ENCODE measurements at regions not wholly inside any gene's neighbourhood (a gene's known extent, or its start where the extent isn't known, plus 50 kb on each side); places are given as distances from the start of the nearest gene placed in this dataset.

DNA sequence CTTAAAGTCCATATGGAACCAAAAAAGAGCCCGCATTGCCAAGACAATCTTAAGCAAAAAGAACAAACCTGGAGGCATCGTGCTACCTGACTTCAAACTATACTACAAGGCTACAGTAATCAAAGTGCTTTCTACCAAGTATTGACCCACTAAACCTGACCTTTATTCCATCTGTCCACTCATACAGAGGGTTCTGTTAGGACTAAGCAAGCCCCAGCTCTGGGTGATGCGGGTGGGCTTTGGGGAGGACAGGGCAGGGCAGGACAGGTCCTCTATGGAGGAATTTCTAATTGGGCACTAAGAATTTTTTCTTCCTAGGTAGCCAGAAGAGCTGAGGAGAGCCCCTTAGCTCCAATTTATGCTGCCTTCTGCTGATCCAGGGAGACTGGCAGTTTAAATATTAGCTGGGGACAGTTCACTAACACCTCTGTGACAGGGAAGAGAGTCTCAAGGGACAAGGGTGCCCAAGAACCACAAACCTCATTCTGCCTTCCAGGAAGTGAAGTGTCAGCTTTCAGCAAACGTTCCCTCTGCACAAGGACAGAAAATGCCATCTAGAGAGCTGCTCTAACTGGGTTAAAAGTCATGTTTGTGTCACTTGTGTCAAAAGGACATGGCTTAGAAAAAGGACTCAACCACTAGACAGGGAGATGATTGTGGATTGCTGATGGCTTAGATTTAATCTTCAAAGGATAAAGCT lies 143.2 kb downstream of the KIT start:
- TF ChIP-seq, protein P1, sequence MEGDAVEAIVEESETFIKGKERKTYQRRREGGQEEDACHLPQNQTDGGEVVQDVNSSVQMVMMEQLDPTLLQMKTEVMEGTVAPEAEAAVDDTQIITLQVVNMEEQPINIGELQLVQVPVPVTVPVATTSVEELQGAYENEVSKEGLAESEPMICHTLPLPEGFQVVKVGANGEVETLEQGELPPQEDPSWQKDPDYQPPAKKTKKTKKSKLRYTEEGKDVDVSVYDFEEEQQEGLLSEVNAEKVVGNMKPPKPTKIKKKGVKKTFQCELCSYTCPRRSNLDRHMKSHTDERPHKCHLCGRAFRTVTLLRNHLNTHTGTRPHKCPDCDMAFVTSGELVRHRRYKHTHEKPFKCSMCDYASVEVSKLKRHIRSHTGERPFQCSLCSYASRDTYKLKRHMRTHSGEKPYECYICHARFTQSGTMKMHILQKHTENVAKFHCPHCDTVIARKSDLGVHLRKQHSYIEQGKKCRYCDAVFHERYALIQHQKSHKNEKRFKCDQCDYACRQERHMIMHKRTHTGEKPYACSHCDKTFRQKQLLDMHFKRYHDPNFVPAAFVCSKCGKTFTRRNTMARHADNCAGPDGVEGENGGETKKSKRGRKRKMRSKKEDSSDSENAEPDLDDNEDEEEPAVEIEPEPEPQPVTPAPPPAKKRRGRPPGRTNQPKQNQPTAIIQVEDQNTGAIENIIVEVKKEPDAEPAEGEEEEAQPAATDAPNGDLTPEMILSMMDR (IDR thresholded peaks at IDR 0.05) = no peak
- H3K9me3 Mint-ChIP-seq (ENCODE audit: low read depth) = peaks cover 3% of the 10 kb centered on the region
- H3K36me3 Mint-ChIP-seq (ENCODE audit: low read depth) = peaks cover 3% of the 10 kb centered on the region
- peaks cover 14% of the 10 kb centered on the region for H3K27me3 Mint-ChIP-seq (ENCODE audit: low read depth)
- DNase-seq (ENCODE audit: low spot score) = no peak
- peaks cover 16% of the 10 kb centered on the region for H3K4me1 Mint-ChIP-seq (ENCODE audit: low read depth)
- H3K27ac Mint-ChIP-seq (ENCODE audit: unreplicated experiment) = no peak overlapping the region
- H3K4me3 Mint-ChIP-seq (ENCODE audit: unreplicated experiment) = no peak overlapping the region

DNA sequence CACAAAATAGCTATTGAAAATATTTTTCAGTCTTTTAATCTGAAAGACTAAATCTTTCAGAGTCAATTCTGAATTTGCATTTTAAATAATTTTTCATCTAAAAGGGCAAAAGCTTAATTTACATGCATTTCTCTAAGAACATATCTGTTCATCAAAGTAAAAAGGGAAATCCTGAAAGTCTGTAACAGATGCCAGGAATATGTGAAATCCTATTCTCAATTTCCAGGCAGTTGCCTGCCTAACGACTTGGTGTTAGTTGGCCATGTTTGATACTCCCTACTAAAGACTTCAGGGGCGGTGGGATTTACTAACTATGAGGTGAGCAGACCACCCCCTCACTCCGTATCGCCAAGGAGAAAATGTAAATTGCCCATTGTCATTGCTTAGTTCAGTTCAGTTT lies 136.8 kb downstream of the KIT start:
- TF ChIP-seq, protein P1 (IDR thresholded peaks at IDR 0.05) = no peak
- Mint-ChIP-seq H3K36me3 (ENCODE audit: low read depth) (no peaks in the 10 kb centered on the region), H3K27me3 (ENCODE audit: low read depth) (peaks cover 16% of the 10 kb centered on the region), H3K27ac (ENCODE audit: unreplicated experiment) (no peak overlapping the region), H3K4me3 (ENCODE audit: unreplicated experiment) (no peak overlapping the region), H3K9me3 (ENCODE audit: low read depth) (no peaks in the 10 kb centered on the region), H3K4me1 (ENCODE audit: low read depth) (no peaks in the 10 kb centered on the region)
- no peak for DNase-seq (ENCODE audit: low spot score)

DNA sequence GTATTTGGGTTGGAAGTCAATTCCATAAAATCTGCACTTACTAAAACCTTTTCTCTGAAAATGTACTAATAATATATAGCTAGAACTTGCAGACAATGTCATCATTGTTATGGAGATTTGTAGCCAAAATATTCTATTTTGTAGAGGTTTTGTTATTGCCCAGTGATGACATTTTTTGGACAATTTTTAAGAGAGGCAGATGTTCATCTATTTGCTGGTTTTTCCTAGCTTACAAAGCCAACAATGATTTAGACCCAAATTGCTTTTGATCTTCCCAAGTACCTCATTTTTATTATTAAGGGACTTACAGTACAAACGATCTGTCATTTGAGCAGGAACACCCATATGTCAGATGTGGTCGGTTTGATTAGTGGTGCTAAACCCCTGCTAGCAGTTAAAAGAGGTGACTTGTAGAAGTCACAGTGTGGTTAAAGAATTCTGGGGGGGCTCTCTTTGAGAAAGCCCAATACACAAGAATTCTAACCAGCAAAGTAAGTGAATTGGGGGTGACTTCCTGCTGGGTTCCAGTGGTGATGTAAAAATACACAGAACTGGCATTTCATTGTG lies 136.2 kb downstream of the KIT start:
- no peaks in the 10 kb centered on the region for H3K4me1 Mint-ChIP-seq (ENCODE audit: low read depth)
- peaks cover 14% of the 10 kb centered on the region for H3K27me3 Mint-ChIP-seq (ENCODE audit: low read depth)
- no peaks in the 10 kb centered on the region for H3K36me3 Mint-ChIP-seq (ENCODE audit: low read depth)
- H3K27ac Mint-ChIP-seq (ENCODE audit: unreplicated experiment) = no peak overlapping the region
- H3K4me3 Mint-ChIP-seq (ENCODE audit: unreplicated experiment) = no peak overlapping the region
- no peak for DNase-seq (ENCODE audit: low spot score)
- TF ChIP-seq, protein P1 (IDR thresholded peaks at IDR 0.05) = no peak
- H3K9me3 Mint-ChIP-seq (ENCODE audit: low read depth) = no peaks in the 10 kb centered on the region

Data from chondrocyte (in vitro differentiated cells).